Neural progenitor cell (in vitro differentiated cells): ENCODE measurements at regions not wholly inside any gene's neighbourhood (a gene's known extent, or its start where the extent isn't known, plus 50 kb on each side); places are given as distances from the start of the nearest gene placed in this dataset.

Experiments
- CTCF ChIP-seq: fragments of 200-600 bp; sonication (generic); IDR thresholded peaks from 2 replicates; pipeline ENCODE4 v1.5.1; 2017; ENCODE audit warnings: antibody characterized with exemption, mild to moderate bottlenecking
- EZH2 ChIP-seq: fragments of 200-600 bp; sonication (generic); IDR thresholded peaks from 2 replicates; pipeline ENCODE4 v1.6.1; 2017; ENCODE audit warnings: antibody characterized with exemption, mild to moderate bottlenecking, moderate library complexity

- TF ChIP-seq CTCF (no peak), EZH2 (no peak)
Measured at GRCh38 chr10:4006858-4007257, 221.8 kb upstream of the KLF6 start.
